GM23248 (cell line): ENCODE measurements at regions not wholly inside any gene's neighbourhood (a gene's known extent, or its start where the extent isn't known, plus 50 kb on each side); places are given as distances from the start of the nearest gene placed in this dataset.

Experiments used
- EZH2 ChIP-seq: fragments of 200-600 bp; sonication (generic); IDR thresholded peaks from 2 replicates; pipeline ENCODE4 v1.6.1; 2018; ENCODE audit warnings: antibody characterized with exemption, mild to moderate bottlenecking; ENCODE audit not compliant: insufficient read depth, poor library complexity, severe bottlenecking
- EZH2phosphoT487 ChIP-seq: fragments of 200-600 bp; sonication (generic); IDR thresholded peaks from 2 replicates; pipeline ENCODE4 v1.6.1; 2018; ENCODE audit warnings: antibody characterized with exemption, moderate library complexity, mild to moderate bottlenecking, low read depth; ENCODE audit not compliant: insufficient read depth

GRCh38 chr5:86671536-86671935, 53.8 kb downstream of the COX7C start:
- TF ChIP-seq EZH2 (no peak), EZH2phosphoT487 (no peak)
